Skeletal muscle satellite cell (primary cell): ENCODE measurements at regions not wholly inside any gene's neighbourhood (a gene's known extent, or its start where the extent isn't known, plus 50 kb on each side); places are given as distances from the start of the nearest gene placed in this dataset.

Experiments used
- H3K27me3 ChIP-seq: 2 replicates; pipeline ENCODE4 v1.7.0; 2013; ENCODE audit warnings: low read length; ENCODE audit not compliant: control insufficient read depth, insufficient read depth
- H3K36me3 ChIP-seq: 2 replicates; pipeline ENCODE4 v1.7.0; 2013; ENCODE audit warnings: mild to moderate bottlenecking, control low read depth, low read length; ENCODE audit not compliant: insufficient read depth
- H3K4me1 ChIP-seq: 2 replicates; pipeline ENCODE4 v1.7.0; 2013; ENCODE audit warnings: low read length; ENCODE audit not compliant: control insufficient read depth, insufficient read depth
- H3K4me2 ChIP-seq: 2 replicates; pipeline ENCODE4 v1.7.0; 2013; ENCODE audit warnings: mild to moderate bottlenecking, low read length
- H3K4me3 ChIP-seq: 2 replicates; pipeline ENCODE4 v1.7.0; 2013; ENCODE audit warnings: low read length
- H3K9ac ChIP-seq: 2 replicates; pipeline ENCODE4 v1.7.0; 2013; ENCODE audit warnings: mild to moderate bottlenecking, low read depth, low read length, moderate library complexity
- H3K9me3 ChIP-seq: replicated peaks from 2 replicates; pipeline ENCODE4 v1.7.0; 2013; ENCODE audit warnings: mild to moderate bottlenecking, control low read depth, low read length

DNA sequence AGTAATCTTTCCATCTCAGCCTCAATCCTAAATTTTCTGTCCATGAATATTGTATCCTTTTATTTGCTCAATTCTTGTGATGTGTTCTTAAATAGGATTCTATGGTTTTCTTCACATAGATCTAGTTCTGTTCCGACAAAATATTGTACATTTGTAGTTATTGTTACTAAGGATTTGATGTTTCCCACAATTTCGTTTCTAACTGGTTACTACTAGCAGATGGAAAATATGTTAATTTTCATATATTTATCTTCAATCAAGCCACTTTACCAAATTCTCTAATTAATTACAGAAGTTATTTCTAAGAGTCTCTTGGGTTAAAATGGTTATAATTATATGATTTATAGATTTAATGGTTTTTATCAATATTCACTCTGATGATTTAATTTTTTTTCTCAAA is 60.3 kb downstream of the SEC61B start:
- Histone ChIP-seq H3K4me2 (no peak overlapping the region), H3K4me1 (no peaks in the 10 kb centered on the region), H3K36me3 (no peaks in the 10 kb centered on the region), H3K9me3 (no peaks in the 10 kb centered on the region), H3K4me3 (no peak overlapping the region), H3K27me3 (peaks cover 10% of the 10 kb centered on the region), H3K9ac (no peak overlapping the region)

DNA sequence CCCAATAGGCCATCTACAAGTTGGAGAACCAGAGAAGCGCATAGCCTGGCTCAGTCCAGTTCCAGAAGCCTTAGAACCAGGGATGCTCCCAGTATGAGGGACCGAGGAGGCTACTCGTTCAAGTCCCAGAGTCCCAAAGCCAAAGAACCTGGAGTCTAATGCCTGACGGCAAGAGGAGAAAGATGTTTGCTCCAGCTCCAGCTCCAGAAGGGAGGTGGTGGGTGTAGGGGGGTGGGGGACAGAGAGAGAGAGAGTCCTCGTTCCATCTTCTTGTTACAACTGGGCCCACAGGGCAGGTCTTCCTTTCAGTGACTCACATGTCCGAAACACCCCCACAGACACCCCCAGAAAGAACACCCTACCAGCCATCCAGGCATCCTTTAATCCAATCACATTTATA is 63.9 kb downstream of the SEC61B start:
- H3K4me2 ChIP-seq, result no peak overlapping the region

DNA sequence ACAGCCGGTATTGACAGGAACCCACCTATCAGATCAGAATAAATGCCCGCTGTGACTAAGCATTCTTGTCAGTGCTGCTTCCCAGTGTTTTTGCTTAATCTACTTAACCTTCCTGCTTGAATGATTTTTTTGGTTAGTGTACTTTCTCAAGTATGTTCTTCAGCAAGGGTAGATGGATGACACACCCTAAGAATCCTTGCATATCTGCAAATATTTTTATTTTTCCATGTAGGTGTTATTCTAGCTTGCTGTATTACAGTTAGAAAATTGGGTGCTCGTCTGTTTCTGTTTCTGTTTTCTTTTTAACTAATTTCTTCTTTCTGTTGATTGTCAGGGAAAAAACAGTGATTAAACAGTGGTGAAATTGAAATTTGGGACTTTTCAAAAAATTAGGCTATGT is 64.5 kb downstream of the SEC61B start:
- Histone ChIP-seq H3K4me3 (no peak overlapping the region), H3K27me3 (peaks cover 7% of the 10 kb centered on the region), H3K4me1 (no peaks in the 10 kb centered on the region), H3K9me3 (no peaks in the 10 kb centered on the region), H3K9ac (no peak overlapping the region), H3K4me2 (no peak overlapping the region), H3K36me3 (no peaks in the 10 kb centered on the region)

More for the DNA sequence above, 63.9 kb downstream of the SEC61B start:
- Histone ChIP-seq H3K4me3 (no peak overlapping the region), H3K9ac (no peak overlapping the region), H3K9me3 (no peaks in the 10 kb centered on the region), H3K27me3 (peaks cover 7% of the 10 kb centered on the region), H3K36me3 (no peaks in the 10 kb centered on the region), H3K4me1 (no peaks in the 10 kb centered on the region)

- H3K4me3 ChIP-seq, result no peak overlapping the region
- peaks cover 12% of the 10 kb centered on the region for H3K27me3 ChIP-seq
- no peak overlapping the region for H3K4me2 ChIP-seq
- no peak overlapping the region for H3K9ac ChIP-seq
- no peaks in the 10 kb centered on the region for H3K9me3 ChIP-seq
- no peaks in the 10 kb centered on the region for H3K4me1 ChIP-seq
- H3K36me3 ChIP-seq, result no peaks in the 10 kb centered on the region
Observed at GRCh38 chr9:99287641-99288040, 65.6 kb downstream of the SEC61B start.

DNA sequence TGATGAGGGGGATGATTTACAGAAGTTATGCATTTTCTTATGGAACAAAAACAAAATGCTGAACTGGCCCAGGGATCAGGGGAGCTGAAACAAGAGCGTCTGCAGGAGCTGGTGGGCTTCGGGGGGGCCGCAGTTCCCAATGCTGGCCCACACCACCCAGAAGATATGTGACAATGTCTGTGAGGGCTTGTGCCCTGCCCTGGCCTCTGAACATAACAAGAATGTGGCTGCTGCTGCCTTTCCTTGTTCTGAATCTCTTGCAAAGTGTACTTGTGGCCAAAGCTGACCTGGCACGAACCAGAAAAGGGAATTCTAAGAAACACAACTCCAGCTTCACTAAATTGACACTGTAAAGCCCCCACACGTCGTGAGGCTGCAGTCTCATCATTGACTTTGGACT is 66.7 kb downstream of the SEC61B start:
- Histone ChIP-seq H3K27me3 (peaks cover 14% of the 10 kb centered on the region), H3K4me3 (no peak overlapping the region), H3K4me1 (no peaks in the 10 kb centered on the region), H3K9ac (no peak overlapping the region), H3K4me2 (no peak overlapping the region), H3K36me3 (no peaks in the 10 kb centered on the region), H3K9me3 (no peaks in the 10 kb centered on the region)

DNA sequence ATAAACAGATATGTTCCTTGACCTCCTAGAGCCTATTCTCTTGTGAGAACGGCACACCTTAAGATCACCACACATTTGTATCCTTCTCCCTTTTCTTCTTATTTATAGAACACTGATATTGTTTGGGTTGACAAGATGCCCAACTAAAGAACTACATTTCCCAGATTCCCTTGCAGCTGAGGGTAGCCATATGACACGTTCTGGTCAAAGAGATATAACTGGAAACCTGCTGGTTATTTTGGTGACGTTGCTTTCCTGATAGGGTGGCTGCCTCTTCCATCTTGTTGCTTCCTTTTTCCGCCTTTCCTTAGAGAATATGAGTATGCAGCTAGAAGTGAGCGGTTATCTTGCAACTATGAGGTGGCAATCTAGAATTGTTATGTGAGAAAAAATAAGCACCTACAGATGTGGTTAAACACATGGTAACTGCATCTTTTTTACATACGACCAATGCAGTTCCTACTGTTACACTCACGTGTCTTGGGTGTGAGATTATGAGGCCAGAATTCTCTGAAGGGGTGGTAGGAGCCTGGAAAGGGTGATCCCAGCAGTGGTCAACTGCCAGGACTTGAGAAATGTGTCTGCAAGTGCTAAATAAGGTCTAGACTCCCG is 72.9 kb downstream of the SEC61B start:
- no peaks in the 10 kb centered on the region for H3K9me3 ChIP-seq
- H3K27me3 ChIP-seq, result peaks cover 21% of the 10 kb centered on the region
- H3K4me3 ChIP-seq, result no peak overlapping the region
- H3K36me3 ChIP-seq, result no peaks in the 10 kb centered on the region
- no peak overlapping the region for H3K9ac ChIP-seq
- no peak overlapping the region for H3K4me2 ChIP-seq
- H3K4me1 ChIP-seq, result no peaks in the 10 kb centered on the region

DNA sequence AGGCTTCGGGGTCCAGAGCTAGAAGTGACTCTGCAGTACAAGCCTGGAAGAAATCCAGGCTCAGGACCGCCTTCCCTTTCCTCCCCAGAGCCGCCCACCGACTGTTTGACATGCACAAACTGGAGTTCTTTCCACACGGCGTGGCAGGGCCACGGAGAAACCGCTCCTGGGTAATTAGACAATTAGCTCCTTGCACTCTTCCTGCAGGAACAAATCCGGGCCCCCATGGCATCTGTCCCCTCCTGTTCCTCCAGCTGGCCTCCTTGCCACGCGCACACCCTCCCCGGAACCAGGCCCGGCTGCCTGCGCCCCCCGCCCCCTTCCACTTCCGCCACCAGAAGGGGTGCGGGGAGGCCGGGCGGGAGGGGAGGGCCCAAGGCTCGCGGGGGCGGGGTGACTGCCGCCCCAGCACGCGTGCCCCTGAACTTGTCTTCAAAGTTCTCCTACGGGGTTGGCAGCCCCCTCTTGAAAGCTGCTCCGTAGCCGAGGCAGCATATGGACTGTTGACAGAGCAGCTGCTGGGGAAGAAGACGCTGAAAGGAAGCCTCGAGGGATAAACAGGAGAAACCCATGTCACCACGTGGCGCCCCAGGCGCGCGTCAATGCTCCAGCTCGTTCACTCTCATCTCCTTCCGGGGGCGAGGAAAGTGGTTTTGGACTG is 74.3 kb downstream of the SEC61B start:
- no peaks in the 10 kb centered on the region for H3K4me1 ChIP-seq
- no peaks in the 10 kb centered on the region for H3K9me3 ChIP-seq
- H3K27me3 ChIP-seq, result peaks cover 28% of the 10 kb centered on the region
- peak overlapping the region; percentile 71 for H3K4me2 ChIP-seq
- no peaks in the 10 kb centered on the region for H3K36me3 ChIP-seq
- no peak overlapping the region for H3K9ac ChIP-seq
- H3K4me3 ChIP-seq, result no peak overlapping the region

GRCh38 chr9:99298614-99299013 is 76.5 kb downstream of the SEC61B start:
- H3K9me3 ChIP-seq, result no peaks in the 10 kb centered on the region
- no peak overlapping the region for H3K4me3 ChIP-seq
- peaks cover 17% of the 10 kb centered on the region for H3K27me3 ChIP-seq
- no peaks in the 10 kb centered on the region for H3K4me1 ChIP-seq
- no peak overlapping the region for H3K9ac ChIP-seq
- no peaks in the 10 kb centered on the region for H3K36me3 ChIP-seq
- H3K4me2 ChIP-seq, result no peak overlapping the region

GRCh38 chr9:99299211-99300102 is 77.4 kb downstream of the SEC61B start:
- Histone ChIP-seq H3K4me2 (no peak overlapping the region), H3K36me3 (no peaks in the 10 kb centered on the region), H3K9me3 (no peaks in the 10 kb centered on the region), H3K27me3 (peaks cover 17% of the 10 kb centered on the region), H3K9ac (no peak overlapping the region), H3K4me1 (no peaks in the 10 kb centered on the region), H3K4me3 (no peak overlapping the region)

- Histone ChIP-seq H3K9ac (no peak overlapping the region), H3K4me3 (no peak overlapping the region), H3K27me3 (peaks cover 17% of the 10 kb centered on the region), H3K4me2 (no peak overlapping the region), H3K9me3 (no peaks in the 10 kb centered on the region), H3K4me1 (no peaks in the 10 kb centered on the region), H3K36me3 (no peaks in the 10 kb centered on the region)
Observed at GRCh38 chr9:99300103-99300439, 78.0 kb downstream of the SEC61B start.

GRCh38 chr9:99300603-99301002 is 78.5 kb downstream of the SEC61B start:
- Histone ChIP-seq H3K27me3 (peaks cover 17% of the 10 kb centered on the region), H3K4me3 (no peak overlapping the region), H3K4me2 (no peak overlapping the region), H3K4me1 (no peaks in the 10 kb centered on the region), H3K9ac (no peak overlapping the region), H3K36me3 (no peaks in the 10 kb centered on the region), H3K9me3 (no peaks in the 10 kb centered on the region)
